ENCODE measurements at regions not wholly inside any gene's neighbourhood (a gene's known extent, or its start where the extent isn't known, plus 50 kb on each side); places are given as distances from the start of the nearest gene placed in this dataset.

- TF ChIP-seq POLR2A (IDR thresholded peaks at IDR 0.05) = no peak
- no peak for TF ChIP-seq CTCF (IDR thresholded peaks at IDR 0.05)
- TF ChIP-seq EP300 (IDR thresholded peaks at IDR 0.05) = no peak
These were observed 68.3 kb downstream of the SPIN4 start for GRCh38 chrX:63282828-63283227.
